H1 (cell line): ENCODE measurements at regions not wholly inside any gene's neighbourhood (a gene's known extent, or its start where the extent isn't known, plus 50 kb on each side); places are given as distances from the start of the nearest gene placed in this dataset.

Experiments used
- KDM5A ChIP-seq: fragments of 200-600 bp; IDR thresholded peaks from 2 replicates; pipeline ENCODE4 v1.7.1; 2012; ENCODE audit warnings: mild to moderate bottlenecking, low read length, inconsistent platforms, mixed read lengths

- no peak for TF ChIP-seq KDM5A
These were observed 328.9 kb upstream of the NT5C1B start (continued) for GRCh38 chr2:18918280-18918679.
